ENCODE measurements at regions not wholly inside any gene's neighbourhood (a gene's known extent, or its start where the extent isn't known, plus 50 kb on each side); places are given as distances from the start of the nearest gene placed in this dataset.

DNA sequence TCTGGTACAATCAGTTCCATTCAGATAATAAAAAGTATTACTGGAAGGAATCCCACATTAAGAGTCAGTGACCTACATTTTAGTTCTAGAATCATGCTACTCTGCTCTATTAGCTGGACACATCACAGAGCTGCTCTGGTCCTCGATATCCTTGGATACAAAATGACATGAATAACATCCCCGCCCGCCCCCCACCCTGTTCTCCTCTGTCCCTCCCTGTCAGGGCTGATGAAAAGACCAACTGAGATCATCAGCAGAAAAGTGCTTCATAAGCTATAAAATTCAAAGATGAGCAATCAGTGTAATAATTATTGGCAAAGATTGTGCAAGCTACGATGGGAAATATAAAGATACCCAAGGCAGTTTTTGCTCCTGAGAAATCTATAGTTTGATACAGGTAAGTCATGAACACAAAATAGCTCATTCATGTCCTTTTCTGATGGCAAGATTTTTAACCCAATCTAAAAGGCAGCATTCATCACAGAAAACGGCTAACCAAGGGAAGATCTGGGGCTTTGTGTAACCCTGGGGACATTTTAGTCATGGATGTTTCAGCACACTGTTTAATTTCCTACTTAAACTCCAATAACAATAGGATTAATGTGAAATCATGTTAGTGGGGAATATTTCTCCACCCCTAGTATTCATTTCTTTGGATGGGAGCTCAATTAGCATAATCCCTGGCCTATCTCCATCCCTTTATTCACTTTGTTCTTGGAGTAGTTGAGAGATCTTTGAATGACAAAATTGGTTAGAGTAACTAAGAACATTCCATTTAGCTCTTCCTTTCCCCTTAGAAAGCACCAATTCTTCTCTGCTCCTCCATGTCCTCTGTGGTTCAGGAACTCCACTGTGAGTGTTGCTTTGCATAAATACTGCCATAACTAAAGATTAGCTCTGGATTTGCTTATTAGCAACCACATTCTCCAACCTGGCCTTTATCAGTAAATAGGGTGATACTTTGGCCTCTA lies 459.4 kb upstream of the GRIA1 start (continued):
- no peak for TF ChIP-seq RNF2 (IDR thresholded peaks at IDR 0.05; ENCODE audit: borderline replicate concordance, low read depth, low read length, missing control alignments, poor library complexity, severe bottlenecking)
- TF ChIP-seq CBX5 (IDR thresholded peaks at IDR 0.05; ENCODE audit: low read depth, low read length) = no peak
- TF ChIP-seq, protein P1, sequence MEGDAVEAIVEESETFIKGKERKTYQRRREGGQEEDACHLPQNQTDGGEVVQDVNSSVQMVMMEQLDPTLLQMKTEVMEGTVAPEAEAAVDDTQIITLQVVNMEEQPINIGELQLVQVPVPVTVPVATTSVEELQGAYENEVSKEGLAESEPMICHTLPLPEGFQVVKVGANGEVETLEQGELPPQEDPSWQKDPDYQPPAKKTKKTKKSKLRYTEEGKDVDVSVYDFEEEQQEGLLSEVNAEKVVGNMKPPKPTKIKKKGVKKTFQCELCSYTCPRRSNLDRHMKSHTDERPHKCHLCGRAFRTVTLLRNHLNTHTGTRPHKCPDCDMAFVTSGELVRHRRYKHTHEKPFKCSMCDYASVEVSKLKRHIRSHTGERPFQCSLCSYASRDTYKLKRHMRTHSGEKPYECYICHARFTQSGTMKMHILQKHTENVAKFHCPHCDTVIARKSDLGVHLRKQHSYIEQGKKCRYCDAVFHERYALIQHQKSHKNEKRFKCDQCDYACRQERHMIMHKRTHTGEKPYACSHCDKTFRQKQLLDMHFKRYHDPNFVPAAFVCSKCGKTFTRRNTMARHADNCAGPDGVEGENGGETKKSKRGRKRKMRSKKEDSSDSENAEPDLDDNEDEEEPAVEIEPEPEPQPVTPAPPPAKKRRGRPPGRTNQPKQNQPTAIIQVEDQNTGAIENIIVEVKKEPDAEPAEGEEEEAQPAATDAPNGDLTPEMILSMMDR (IDR thresholded peaks at IDR 0.05; ENCODE audit: control extremely low read depth in 1 of 3, insufficient read depth in 1 of 3, low read depth in 1 of 3, low read length in 3 of 3) = no peak
- TF ChIP-seq, protein P2, sequence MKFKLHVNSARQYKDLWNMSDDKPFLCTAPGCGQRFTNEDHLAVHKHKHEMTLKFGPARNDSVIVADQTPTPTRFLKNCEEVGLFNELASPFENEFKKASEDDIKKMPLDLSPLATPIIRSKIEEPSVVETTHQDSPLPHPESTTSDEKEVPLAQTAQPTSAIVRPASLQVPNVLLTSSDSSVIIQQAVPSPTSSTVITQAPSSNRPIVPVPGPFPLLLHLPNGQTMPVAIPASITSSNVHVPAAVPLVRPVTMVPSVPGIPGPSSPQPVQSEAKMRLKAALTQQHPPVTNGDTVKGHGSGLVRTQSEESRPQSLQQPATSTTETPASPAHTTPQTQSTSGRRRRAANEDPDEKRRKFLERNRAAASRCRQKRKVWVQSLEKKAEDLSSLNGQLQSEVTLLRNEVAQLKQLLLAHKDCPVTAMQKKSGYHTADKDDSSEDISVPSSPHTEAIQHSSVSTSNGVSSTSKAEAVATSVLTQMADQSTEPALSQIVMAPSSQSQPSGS (IDR thresholded peaks at IDR 0.05; ENCODE audit: low read length) = no peak
- no peak for TF ChIP-seq SAP30 (IDR thresholded peaks at IDR 0.05; ENCODE audit: insufficient read depth, insufficient replicate concordance, low read length)
- TF ChIP-seq CBX8 (IDR thresholded peaks at IDR 0.05; ENCODE audit: borderline replicate concordance, low read depth, low read length) = no peak
- no peak for TF ChIP-seq POLR2AphosphoS5 (IDR thresholded peaks at IDR 0.05; ENCODE audit: low read depth, low read length)
